IMR-90 (cell line): ENCODE measurements at regions not wholly inside any gene's neighbourhood (a gene's known extent, or its start where the extent isn't known, plus 50 kb on each side); places are given as distances from the start of the nearest gene placed in this dataset.

Experiments
- ATAC-seq: fragments of 200-7000 bp; cut with Tn5 transposase; 2 replicates; pipeline ENCODE4 v1.9.1; 2020; ENCODE audit warnings: low read depth, mild to moderate bottlenecking, moderate library complexity
- BruUV-seq: library from RNA; stranded (reverse); fragments of 400-500 nt; replicated peaks from 2 replicates; lab custom pipeline; 2021; lab: Mats Ljungman, UMichigan
- CTCF ChIA-PET: fragments of 300-600 bp; formaldehyde crosslinking; extraction: SDS; loops from one replicate; lab custom pipeline; 2021; ENCODE audit warnings: antibody characterized with exemption; lab: Yijun Ruan, JAX
- POLR2A ChIA-PET: fragments of 300-600 bp; sonication (Branson Sonifier 250); formaldehyde crosslinking; loops from one replicate; lab custom pipeline; 2022; ENCODE audit warnings: antibody characterized with exemption; ENCODE audit not compliant: unreplicated experiment; lab: Charles Lee
- DNase-seq: peaks from one replicate; pipeline ENCODE4 v3.0.0; 2013
- H2AFZ ChIP-seq: replicated peaks from 2 replicates; pipeline ENCODE3; 2013; ENCODE audit warnings: low read length, mild to moderate bottlenecking; ENCODE audit not compliant: poor library complexity
- H2AK5ac ChIP-seq: 2 replicates; pipeline ENCODE4 v1.6.1; 2013; ENCODE audit warnings: low read depth, low read length, inconsistent platforms
- H2AK9ac ChIP-seq: replicated peaks from 2 replicates; pipeline ENCODE3; 2013; ENCODE audit warnings: mild to moderate bottlenecking, low read depth, low read length, moderate library complexity; ENCODE audit not compliant: poor library complexity
- H2BK120ac ChIP-seq: 2 replicates; pipeline ENCODE4 v1.6.1; 2013; ENCODE audit warnings: low read depth, low read length, inconsistent platforms
- H2BK15ac ChIP-seq: 3 replicates; pipeline ENCODE4 v1.6.1; 2013; ENCODE audit warnings: low read depth, low read length, inconsistent platforms
- H2BK20ac ChIP-seq: 2 replicates; pipeline ENCODE4 v1.6.1; 2013; ENCODE audit warnings: low read depth, mild to moderate bottlenecking, inconsistent platforms, low read length, moderate library complexity
- H2BK5ac ChIP-seq: 2 replicates; pipeline ENCODE4 v1.6.1; 2013; ENCODE audit warnings: mild to moderate bottlenecking, low read depth, low read length, inconsistent platforms; ENCODE audit not compliant: poor library complexity, severe bottlenecking
- H3K14ac ChIP-seq: replicated peaks from 2 replicates; pipeline ENCODE4 v1.6.1; 2013; ENCODE audit warnings: low read depth, low read length, inconsistent platforms
- H3K18ac ChIP-seq: 2 replicates; pipeline ENCODE4 v1.6.1; 2013; ENCODE audit warnings: low read depth, low read length, control low read depth
- H3K23ac ChIP-seq: 2 replicates; pipeline ENCODE4 v1.6.1; 2013; ENCODE audit warnings: low read depth, low read length, inconsistent platforms
- H3K27ac ChIP-seq: 2 replicates; pipeline ENCODE4 v1.5.1; 2013; ENCODE audit warnings: mild to moderate bottlenecking, control low read depth, low read length; ENCODE audit not compliant: insufficient read depth
- H3K27me3 ChIP-seq: 2 replicates; pipeline ENCODE4 v1.6.1; 2013; ENCODE audit warnings: low read length; ENCODE audit not compliant: control insufficient read depth, insufficient read depth
- H3K36me3 ChIP-seq: 2 replicates; pipeline ENCODE4 v1.6.1; 2013; ENCODE audit warnings: low read length, mixed read lengths; ENCODE audit not compliant: control insufficient read depth, insufficient read depth
- H3K4ac ChIP-seq: 2 replicates; pipeline ENCODE4 v1.6.1; 2013; ENCODE audit warnings: low read depth, low read length, inconsistent platforms
- H3K4me1 ChIP-seq: 2 replicates; pipeline ENCODE4 v1.6.1; 2013; ENCODE audit warnings: low read length, mixed read lengths; ENCODE audit not compliant: control insufficient read depth, insufficient read depth
- H3K4me2 ChIP-seq: 2 replicates; pipeline ENCODE4 v1.6.1; 2013; ENCODE audit warnings: low read depth, mild to moderate bottlenecking, control low read depth, low read length, moderate library complexity
- H3K4me3 ChIP-seq: 2 replicates; pipeline ENCODE4 v1.5.1; 2013; ENCODE audit warnings: low read depth, mild to moderate bottlenecking, control low read depth, low read length, moderate library complexity; ENCODE audit not compliant: insufficient read depth
- H3K56ac ChIP-seq: 2 replicates; pipeline ENCODE4 v1.6.1; 2013; ENCODE audit warnings: low read length, inconsistent platforms; ENCODE audit not compliant: insufficient read depth; ENCODE audit errors: extremely low read depth
- H3K79me1 ChIP-seq, 2 experiments: 2 replicates each; pipeline ENCODE4 v1.6.1; 2013; ENCODE audit warnings: low read length in 2 of 2, inconsistent platforms in 1 of 2, low read depth in 1 of 2
- H3K9ac ChIP-seq: 2 replicates; pipeline ENCODE4 v1.6.1; 2013; ENCODE audit warnings: low read depth, low read length, control low read depth
- H3K9me1 ChIP-seq: 2 replicates; pipeline ENCODE4 v1.6.1; 2013; ENCODE audit warnings: low read length, inconsistent platforms; ENCODE audit not compliant: insufficient read depth
- H3K9me3 ChIP-seq: 2 replicates; pipeline ENCODE4 v1.6.1; 2013; ENCODE audit warnings: low read length; ENCODE audit not compliant: control insufficient read depth, insufficient read depth
- H4K20me1 ChIP-seq: 2 replicates; pipeline ENCODE4 v1.6.1; 2013; ENCODE audit warnings: low read length, inconsistent platforms; ENCODE audit not compliant: insufficient read depth
- H4K5ac ChIP-seq: 2 replicates; pipeline ENCODE4 v1.6.1; 2013; ENCODE audit warnings: mild to moderate bottlenecking, low read depth, low read length, control low read depth
- H4K8ac ChIP-seq, 2 experiments: 2 replicates each; pipeline ENCODE4 v1.6.1; 2013; ENCODE audit warnings: low read depth in 2 of 2, low read length in 2 of 2, control low read depth in 1 of 2, inconsistent platforms in 1 of 2
- H4K91ac ChIP-seq: 2 replicates; pipeline ENCODE4 v1.6.1; 2013; ENCODE audit warnings: low read depth, low read length, inconsistent platforms; ENCODE audit not compliant: insufficient read depth
- BHLHE40 ChIP-seq: fragments of 150-350 bp; IDR thresholded peaks from 2 replicates; pipeline ENCODE4 v1.6.1; 2016; ENCODE audit warnings: mild to moderate bottlenecking, low read depth, low read length
- RAD21 ChIP-seq: IDR thresholded peaks from 2 replicates; pipeline ENCODE4 v1.6.1; 2012; ENCODE audit warnings: low read length, improper control_type of control experiment
- RCOR1 ChIP-seq: IDR thresholded peaks from 2 replicates; pipeline ENCODE4 v1.6.1; 2012; ENCODE audit warnings: mild to moderate bottlenecking, low read length, improper control_type of control experiment; ENCODE audit not compliant: insufficient replicate concordance
- RFX5 ChIP-seq: IDR thresholded peaks from 2 replicates; pipeline ENCODE4 v1.8.0; 2012; ENCODE audit warnings: low read depth, mild to moderate bottlenecking, low read length, moderate library complexity
- WGBS, 2 experiments: methylation state at CpG; one replicate each; pipeline versions ENCODE4 v1.1.5 to v1.1.7; 2013; ENCODE audit warnings: missing lambda C conversion rate in 2 of 2; ENCODE audit not compliant: insufficient read length in 1 of 2; ENCODE audit errors: extremely low coverage in 2 of 2; 5-methylcytosine and 5-hydroxymethylcytosine counted together
- dilution Hi-C: fragments of 300-500 bp; cut with HindIII; formaldehyde crosslinking; loops from one replicate; pipeline ENCODE4 v1.14.3; 2018; ENCODE audit warnings: low sequenced_read_pairs; ENCODE audit not compliant: unreplicated experiment
- in situ Hi-C: fragments of 300-500 bp; cut with MboI; formaldehyde crosslinking; loops from 3 replicates; pipeline ENCODE4 v1.14.3; 2019; ENCODE audit warnings: low sequenced_read_pairs, inconsistent platforms, mixed read lengths
- intact Hi-C: fragments of 100-400 bp; cut with micrococcal nuclease; formaldehyde crosslinking; loops from 2 replicates; pipeline ENCODE4 v1.10.0; 2022

DNA sequence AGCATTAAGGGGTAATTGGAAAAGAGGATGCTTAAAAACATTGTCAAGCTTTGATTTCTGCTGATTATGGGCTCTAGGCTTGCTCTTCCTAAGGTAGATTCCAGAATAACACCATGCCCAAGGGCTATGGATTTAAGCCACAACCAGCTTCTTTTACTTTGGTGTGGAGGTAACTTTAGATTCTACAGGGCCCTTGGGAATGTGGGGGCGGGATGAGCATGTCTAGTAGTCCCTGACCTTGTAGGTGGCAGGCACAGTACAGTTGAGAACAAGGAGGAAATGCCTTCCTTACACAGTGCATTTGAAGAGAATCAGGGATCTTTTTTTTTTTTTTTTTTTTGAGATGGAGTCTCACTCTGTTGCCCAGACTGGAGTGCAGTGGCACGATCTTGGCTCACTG, 364.2 kb downstream of the NYAP2 start:
- H2AK9ac ChIP-seq: no peak overlapping the region
- no TSS peak for BruUV-seq
- ChIA-PET POLR2A (no interaction called here), CTCF (no interaction called here)
- no peaks in the 10 kb centered on the region for H3K79me1 ChIP-seq
- H4K8ac ChIP-seq: no peak overlapping the region
- no peak overlapping the region for H3K4ac ChIP-seq
- no peak overlapping the region for H2AK5ac ChIP-seq
- no peaks in the 10 kb centered on the region for H4K20me1 ChIP-seq
- H3K4me2 ChIP-seq: no peak overlapping the region
- no peak for TF ChIP-seq RAD21
- TF ChIP-seq RCOR1: no peak
- TF ChIP-seq BHLHE40: no peak
- no peak for TF ChIP-seq RFX5
- dilution Hi-C loops: no loop called here
- no peak overlapping the region for H2BK20ac ChIP-seq
- no peak overlapping the region for H2BK120ac ChIP-seq
- no peaks in the 10 kb centered on the region for H3K9me1 ChIP-seq
- no peaks in the 10 kb centered on the region for H3K9me3 ChIP-seq
- H3K18ac ChIP-seq: no peak overlapping the region
- no peak overlapping the region for H3K14ac ChIP-seq
- no peak overlapping the region for H2BK5ac ChIP-seq
- no peak overlapping the region for H3K56ac ChIP-seq
- no peaks in the 10 kb centered on the region for H3K4me1 ChIP-seq
- ATAC-seq (no peak), DNase-seq (no peak)
- H4K91ac ChIP-seq: no peak overlapping the region
- H2BK15ac ChIP-seq: no peak overlapping the region
- H3K23ac ChIP-seq: no peak overlapping the region
- intact Hi-C loops: no loop called here
- no peak overlapping the region for H4K5ac ChIP-seq
- H3K27ac ChIP-seq: no peak overlapping the region
- H3K27me3 ChIP-seq: no peaks in the 10 kb centered on the region
- WGBS, 2 experiments: no CpG with 5 or more reads among the region's 2 CpGs
- H3K9ac ChIP-seq: no peak overlapping the region
- H3K4me3 ChIP-seq: no peak overlapping the region
- in situ Hi-C loops: no loop called here
- H2AFZ ChIP-seq: no peak overlapping the region
- no peaks in the 10 kb centered on the region for H3K36me3 ChIP-seq
